OCI-LY1 (cell line): ENCODE measurements at regions not wholly inside any gene's neighbourhood (a gene's known extent, or its start where the extent isn't known, plus 50 kb on each side); places are given as distances from the start of the nearest gene placed in this dataset.

Experiments
- H2AFZ ChIP-seq: fragments of 200-600 bp; sonication (generic), shearing (Covaris generic); 2 replicates; pipeline ENCODE4 v1.6.0; 2014; ENCODE audit warnings: antibody characterized with exemption, mild to moderate bottlenecking, low read length
- H3F3A ChIP-seq: fragments of 200-600 bp; sonication (generic), shearing (Covaris generic); 2 replicates; pipeline ENCODE4 v1.6.0; 2014; ENCODE audit warnings: mild to moderate bottlenecking, antibody characterized with exemption, low read length, moderate library complexity; ENCODE audit not compliant: insufficient read depth
- H3K27ac ChIP-seq: fragments of 200-600 bp; sonication (generic); 2 replicates; pipeline ENCODE4 v1.5.1; 2014; ENCODE audit warnings: low read length, mixed run types, mild to moderate bottlenecking, low read depth; ENCODE audit not compliant: poor library complexity, severe bottlenecking
- H3K27me3 ChIP-seq: fragments of 200-600 bp; sonication (generic); 2 replicates; pipeline ENCODE4 v1.6.0; 2014; ENCODE audit warnings: antibody characterized with exemption, mild to moderate bottlenecking, low read length, moderate library complexity; ENCODE audit not compliant: insufficient read depth
- H3K36me3 ChIP-seq: fragments of 200-600 bp; sonication (generic); 2 replicates; pipeline ENCODE4 v1.6.1; 2014; ENCODE audit warnings: mild to moderate bottlenecking, antibody characterized with exemption, low read length, moderate library complexity, mixed read lengths; ENCODE audit not compliant: insufficient read depth
- H3K4me1 ChIP-seq: fragments of 200-600 bp; sonication (generic); 2 replicates; pipeline ENCODE4 v1.5.1; 2014; ENCODE audit warnings: mild to moderate bottlenecking, low read length, moderate library complexity; ENCODE audit not compliant: insufficient read depth, severe bottlenecking
- H3K4me2 ChIP-seq: fragments of 200-600 bp; sonication (generic), shearing (Covaris generic); 2 replicates; pipeline ENCODE4 v1.6.1; 2014; ENCODE audit warnings: low read length
- H3K4me3 ChIP-seq: fragments of 200-600 bp; sonication (generic); 2 replicates; pipeline ENCODE4 v1.5.1; 2014; ENCODE audit warnings: low read length, low read depth, mild to moderate bottlenecking, mixed read lengths; ENCODE audit not compliant: poor library complexity, severe bottlenecking
- H3K79me2 ChIP-seq: fragments of 200-600 bp; shearing (Covaris generic); 2 replicates; pipeline ENCODE4 v1.6.1; 2016; ENCODE audit warnings: mixed run types, low read length, mixed read lengths; ENCODE audit not compliant: insufficient read depth
- H3K9ac ChIP-seq: fragments of 200-600 bp; sonication (generic), shearing (Covaris generic); 2 replicates; pipeline ENCODE4 v1.6.1; 2014; ENCODE audit warnings: mild to moderate bottlenecking, low read length, mixed read lengths
- H3K9me2 ChIP-seq: fragments of 200-600 bp; sonication (generic), shearing (Covaris generic); 2 replicates; pipeline ENCODE4 v1.6.1; 2014; ENCODE audit warnings: low read depth, mild to moderate bottlenecking, low read length, mixed read lengths
- H3K9me3 ChIP-seq: fragments of 200-600 bp; shearing (Covaris generic); 2 replicates; pipeline ENCODE4 v1.6.1; 2014; ENCODE audit warnings: low read length, mixed read lengths
- H4K20me1 ChIP-seq: fragments of 200-600 bp; sonication (generic), shearing (Covaris generic); 2 replicates; pipeline ENCODE4 v1.6.0; 2016; ENCODE audit warnings: mild to moderate bottlenecking, low read length; ENCODE audit not compliant: insufficient read depth
- CTCF ChIP-seq: fragments of 200-600 bp; sonication (generic), shearing (Covaris generic); IDR thresholded peaks from 2 replicates; pipeline ENCODE4 v1.5.1; 2017; ENCODE audit warnings: mild to moderate bottlenecking, antibody characterized with exemption, low read length, moderate library complexity, mixed read lengths
- EZH2 ChIP-seq: fragments of 200-600 bp; sonication (generic), shearing (Covaris generic); IDR thresholded peaks from 2 replicates; pipeline ENCODE4 v1.8.0; 2017; ENCODE audit warnings: borderline replicate concordance, mixed run types, mild to moderate bottlenecking, antibody characterized with exemption, low read length, moderate library complexity, mixed read lengths

DNA sequence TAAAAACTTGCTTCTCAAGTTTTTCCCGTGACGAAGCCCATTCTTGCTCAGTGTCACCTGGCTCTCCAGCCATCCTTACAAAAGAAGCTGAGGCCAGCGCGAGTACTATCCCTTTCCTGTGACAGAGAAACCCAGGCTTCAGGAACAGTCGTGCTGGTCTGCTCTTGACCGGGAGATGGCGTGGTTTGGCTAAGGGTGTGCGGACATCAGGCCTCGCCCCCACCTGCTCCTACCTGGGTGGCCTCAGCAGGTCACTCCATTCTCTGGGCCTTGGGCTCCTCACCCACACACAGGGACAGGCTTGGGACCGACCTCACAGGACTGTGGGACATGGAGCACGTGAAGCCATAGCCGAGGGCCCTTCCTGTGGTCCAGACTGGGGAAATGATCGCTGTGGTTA is 75.2 kb upstream of the CIBAR2 start:
- peaks cover 12% of the 10 kb centered on the region; the same call in 1 of the 2 replicates for H3K27me3 ChIP-seq

DNA sequence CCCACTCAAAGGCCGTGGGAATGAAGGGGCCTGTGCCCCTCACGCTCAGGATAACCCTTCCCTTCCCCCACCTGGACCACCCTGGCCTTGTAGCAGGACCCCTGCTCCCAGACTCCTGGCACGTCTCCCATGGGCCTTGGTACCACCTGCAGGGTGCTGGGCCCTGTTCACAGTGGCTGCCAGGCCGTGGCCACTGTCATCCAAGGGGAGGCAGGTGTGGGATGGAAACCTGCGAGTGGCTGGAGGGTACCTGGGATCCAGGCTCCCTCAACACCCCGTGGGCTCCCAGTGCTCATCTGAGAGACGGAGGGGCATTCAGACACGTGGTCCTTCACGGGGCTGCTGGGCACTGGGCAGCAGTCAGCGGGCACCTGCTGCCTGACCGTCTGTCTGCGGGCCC is 75.6 kb upstream of the CIBAR2 start:
- Histone ChIP-seq H3K27me3 (peaks cover 12% of the 10 kb centered on the region; the same call in 1 of the 2 replicates), H3K79me2 (no peaks in the 10 kb centered on the region), H3K9me3 (no peaks in the 10 kb centered on the region), H3K9me2 (no peaks in the 10 kb centered on the region), H3K27ac (no peak overlapping the region), H3F3A (no peaks in the 10 kb centered on the region), H3K4me2 (no peak overlapping the region), H3K4me3 (no peak overlapping the region), H4K20me1 (no peaks in the 10 kb centered on the region), H3K4me1 (no peaks in the 10 kb centered on the region), H2AFZ (no peak overlapping the region), H3K36me3 (no peaks in the 10 kb centered on the region), H3K9ac (no peak overlapping the region)
- no peak for TF ChIP-seq CTCF
- TF ChIP-seq EZH2, result no peak

More for the DNA sequence above, 75.2 kb upstream of the CIBAR2 start:
- Histone ChIP-seq H3K79me2 (no peaks in the 10 kb centered on the region), H3K27ac (no peak overlapping the region), H4K20me1 (no peaks in the 10 kb centered on the region), H3K4me3 (no peak overlapping the region), H2AFZ (no peak overlapping the region), H3K4me2 (no peak overlapping the region), H3K9me2 (no peaks in the 10 kb centered on the region), H3K4me1 (no peaks in the 10 kb centered on the region), H3K9me3 (no peaks in the 10 kb centered on the region), H3K36me3 (no peaks in the 10 kb centered on the region), H3F3A (no peaks in the 10 kb centered on the region), H3K9ac (no peak overlapping the region)
- TF ChIP-seq CTCF (no peak), EZH2 (no peak)

DNA sequence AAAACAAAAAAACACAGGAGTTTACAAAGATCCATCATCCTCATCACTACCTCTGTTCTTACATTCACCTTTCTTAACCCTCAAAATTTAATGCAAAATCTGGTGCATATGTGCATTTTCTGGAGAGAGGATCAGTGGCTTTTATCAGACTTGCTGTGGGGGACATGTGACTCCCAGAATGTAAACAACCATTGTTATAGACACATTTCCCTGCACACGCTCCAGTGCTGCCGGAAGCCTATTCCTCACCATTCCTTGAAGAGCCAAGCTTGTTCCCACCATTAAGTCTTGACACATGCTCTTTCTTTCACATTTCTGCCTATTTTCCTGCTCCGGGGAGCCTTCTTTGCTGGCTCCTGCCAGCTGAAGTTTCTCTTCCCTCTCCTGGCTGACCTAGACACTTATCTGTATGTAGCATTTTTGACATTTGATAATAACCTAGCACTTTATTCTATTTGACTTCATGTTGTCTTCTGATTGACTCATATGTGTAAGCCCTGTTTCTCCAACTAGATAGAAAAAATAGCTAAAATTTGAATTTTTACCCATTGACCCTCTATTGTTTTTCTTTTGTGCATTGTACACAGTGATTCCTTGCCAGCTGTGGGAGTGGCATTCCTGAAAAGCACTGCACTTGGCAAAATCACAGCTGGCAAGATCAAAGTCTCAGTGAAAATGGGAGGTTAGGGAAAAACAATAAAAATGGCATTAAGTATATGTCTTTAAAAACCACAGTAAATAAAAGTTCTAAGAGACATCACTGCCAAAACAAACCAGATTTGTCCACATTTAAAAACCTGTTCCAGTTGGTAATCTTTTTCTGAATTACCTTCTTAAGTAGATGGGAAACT is 76.8 kb upstream of the CIBAR2 start:
- H3K9ac ChIP-seq, result no peak overlapping the region
- no peaks in the 10 kb centered on the region for H4K20me1 ChIP-seq
- H3K9me3 ChIP-seq, result no peaks in the 10 kb centered on the region
- H2AFZ ChIP-seq, result no peak overlapping the region
- H3F3A ChIP-seq, result no peaks in the 10 kb centered on the region
- no peak overlapping the region for H3K4me2 ChIP-seq
- no peak overlapping the region for H3K27ac ChIP-seq
- TF ChIP-seq CTCF (no peak), EZH2 (no peak)
- peaks cover 12% of the 10 kb centered on the region; the same call in 1 of the 2 replicates for H3K27me3 ChIP-seq
- H3K9me2 ChIP-seq, result no peaks in the 10 kb centered on the region
- no peaks in the 10 kb centered on the region for H3K36me3 ChIP-seq
- no peaks in the 10 kb centered on the region for H3K79me2 ChIP-seq
- no peaks in the 10 kb centered on the region for H3K4me1 ChIP-seq
- no peak overlapping the region for H3K4me3 ChIP-seq
